Caco-2 (cell line): ENCODE measurements at regions not wholly inside any gene's neighbourhood (a gene's known extent, or its start where the extent isn't known, plus 50 kb on each side); places are given as distances from the start of the nearest gene placed in this dataset.

Experiments
- BruUV-seq: library from RNA; stranded (reverse); fragments of 400-500 nt; replicated peaks from 2 replicates; lab custom pipeline; 2021; lab: Mats Ljungman, UMichigan
- CTCF ChIA-PET: fragments of 300-600 bp; sonication (Branson Sonifier 250); formaldehyde crosslinking; loops from one replicate; lab custom pipeline; 2022; ENCODE audit warnings: antibody characterized with exemption; lab: Charles Lee
- POLR2A ChIA-PET: fragments of 300-600 bp; sonication (Branson Sonifier 250); formaldehyde crosslinking; loops from one replicate; lab custom pipeline; 2022; ENCODE audit warnings: antibody characterized with exemption; lab: Charles Lee
- DNase-seq, 2 experiments: peaks; one replicate each; pipeline versions ENCODE4 v3.0.0 to v3.0.0-alpha.2; 2020 to 2022
- H3K27me3 ChIP-seq: replicated peaks from 2 replicates; pipeline ENCODE4 v1.6.0; 2011; ENCODE audit warnings: low read length; ENCODE audit not compliant: control insufficient read depth, insufficient read depth
- H3K36me3 ChIP-seq: 2 replicates; pipeline ENCODE4 v1.5.1; 2011; ENCODE audit warnings: low read length; ENCODE audit not compliant: control insufficient read depth, insufficient read depth
- H3K4me1 ChIP-seq: fragments of 250-450 bp; sonication (Bioruptor Pico); 2 replicates; pipeline ENCODE4 v1.5.1; 2020; ENCODE audit warnings: mild to moderate bottlenecking
- H3K4me3 ChIP-seq: 2 replicates; pipeline ENCODE4 v1.5.1; 2011; ENCODE audit warnings: low read depth, mild to moderate bottlenecking, control low read depth, low read length
- H3K9me3 ChIP-seq: fragments of 250-450 bp; sonication (Bioruptor Pico); 2 replicates; pipeline ENCODE4 v1.5.1; 2020; ENCODE audit warnings: mild to moderate bottlenecking, moderate library complexity
- H3K27ac Mint-ChIP-seq: one replicate; pipeline ENCODE4 v1.8.0; 2022; ENCODE audit warnings: mixed read lengths; ENCODE audit not compliant: unreplicated experiment
- H3K27me3 Mint-ChIP-seq: one replicate; pipeline ENCODE4 v1.8.0; 2022; ENCODE audit warnings: mixed read lengths; ENCODE audit not compliant: insufficient read depth, unreplicated experiment
- H3K36me3 Mint-ChIP-seq: one replicate; pipeline ENCODE4 v1.8.0; 2022; ENCODE audit warnings: mild to moderate bottlenecking, mixed read lengths; ENCODE audit not compliant: insufficient read depth, unreplicated experiment
- H3K4me1 Mint-ChIP-seq: one replicate; pipeline ENCODE4 v1.8.0; 2022; ENCODE audit warnings: low read depth, mixed read lengths; ENCODE audit not compliant: unreplicated experiment
- H3K4me3 Mint-ChIP-seq: one replicate; pipeline ENCODE4 v1.8.0; 2022; ENCODE audit warnings: mild to moderate bottlenecking, moderate library complexity, mixed read lengths; ENCODE audit not compliant: unreplicated experiment
- H3K9me3 Mint-ChIP-seq: one replicate; pipeline ENCODE4 v1.8.0; 2022; ENCODE audit warnings: mixed read lengths; ENCODE audit not compliant: unreplicated experiment
- intact Hi-C: fragments of 100-400 bp; cut with micrococcal nuclease; formaldehyde crosslinking; loops from one replicate; pipeline ENCODE4 v1.10.0; 2022; ENCODE audit not compliant: unreplicated experiment
- TF ChIP-seq, protein P1 (sequence below), 2 experiments: fragments of 200-600 bp in 1 of 2; IDR thresholded peaks; 1 replicate in 1 of 2; 2 replicates in 1 of 2; pipeline versions ENCODE4 v1.5.1 to v1.8.0; 2011 to 2022; ENCODE audit warnings: antibody characterized with exemption in 1 of 2, control low read depth in 1 of 2, inconsistent platforms in 1 of 2, low read depth in 1 of 2, low read length in 1 of 2, mild to moderate bottlenecking in 1 of 2, moderate library complexity in 1 of 2; ENCODE audit not compliant: insufficient read depth in 1 of 2, severe bottlenecking in 1 of 2, unreplicated experiment in 1 of 2

GRCh38 chr4:132923516-132923915 lies 225.6 kb upstream of the PCDH10 start:
- Histone ChIP-seq H3K36me3 (no peaks in the 10 kb centered on the region), H3K4me3 (no peak overlapping the region), H3K27me3 (no peaks in the 10 kb centered on the region), H3K9me3 (no peaks in the 10 kb centered on the region), H3K4me1 (no peaks in the 10 kb centered on the region)
- Mint-ChIP-seq H3K9me3 (no peaks in the 10 kb centered on the region), H3K36me3 (no peaks in the 10 kb centered on the region), H3K27me3 (no peaks in the 10 kb centered on the region), H3K4me1 (no peaks in the 10 kb centered on the region), H3K4me3 (no peak overlapping the region), H3K27ac (no peak overlapping the region)
- no peak for DNase-seq
- intact Hi-C loops = no loop called here
- no TSS peak for BruUV-seq
- POLR2A ChIA-PET = no interaction called here
- CTCF ChIA-PET = no interaction called here
- TF ChIP-seq, protein P1, sequence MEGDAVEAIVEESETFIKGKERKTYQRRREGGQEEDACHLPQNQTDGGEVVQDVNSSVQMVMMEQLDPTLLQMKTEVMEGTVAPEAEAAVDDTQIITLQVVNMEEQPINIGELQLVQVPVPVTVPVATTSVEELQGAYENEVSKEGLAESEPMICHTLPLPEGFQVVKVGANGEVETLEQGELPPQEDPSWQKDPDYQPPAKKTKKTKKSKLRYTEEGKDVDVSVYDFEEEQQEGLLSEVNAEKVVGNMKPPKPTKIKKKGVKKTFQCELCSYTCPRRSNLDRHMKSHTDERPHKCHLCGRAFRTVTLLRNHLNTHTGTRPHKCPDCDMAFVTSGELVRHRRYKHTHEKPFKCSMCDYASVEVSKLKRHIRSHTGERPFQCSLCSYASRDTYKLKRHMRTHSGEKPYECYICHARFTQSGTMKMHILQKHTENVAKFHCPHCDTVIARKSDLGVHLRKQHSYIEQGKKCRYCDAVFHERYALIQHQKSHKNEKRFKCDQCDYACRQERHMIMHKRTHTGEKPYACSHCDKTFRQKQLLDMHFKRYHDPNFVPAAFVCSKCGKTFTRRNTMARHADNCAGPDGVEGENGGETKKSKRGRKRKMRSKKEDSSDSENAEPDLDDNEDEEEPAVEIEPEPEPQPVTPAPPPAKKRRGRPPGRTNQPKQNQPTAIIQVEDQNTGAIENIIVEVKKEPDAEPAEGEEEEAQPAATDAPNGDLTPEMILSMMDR (IDR thresholded peaks at IDR 0.05; ENCODE audit: insufficient read depth in 1 of 2, low read depth in 1 of 2, low read length in 1 of 2, severe bottlenecking in 1 of 2, unreplicated experiment in 1 of 2) = no peak

GRCh38 chr4:132934911-132935310 lies 214.2 kb upstream of the PCDH10 start:
- Histone ChIP-seq H3K4me3 (no peak overlapping the region), H3K4me1 (no peaks in the 10 kb centered on the region), H3K27me3 (no peaks in the 10 kb centered on the region), H3K9me3 (no peaks in the 10 kb centered on the region), H3K36me3 (no peaks in the 10 kb centered on the region)
- ChIA-PET POLR2A (no interaction called here), CTCF (no interaction called here)
- Mint-ChIP-seq H3K27me3 (no peaks in the 10 kb centered on the region), H3K27ac (no peak overlapping the region), H3K4me3 (no peak overlapping the region), H3K36me3 (no peaks in the 10 kb centered on the region), H3K9me3 (no peaks in the 10 kb centered on the region), H3K4me1 (no peaks in the 10 kb centered on the region)
- no TSS peak for BruUV-seq
- TF ChIP-seq, protein P1 (IDR thresholded peaks at IDR 0.05; ENCODE audit: insufficient read depth in 1 of 2, low read depth in 1 of 2, low read length in 1 of 2, severe bottlenecking in 1 of 2, unreplicated experiment in 1 of 2) = no peak
- no peak for DNase-seq
- intact Hi-C loops = no loop called here

GRCh38 chr4:132955146-132955545 lies 193.9 kb upstream of the PCDH10 start:
- intact Hi-C loops = no loop called here
- ChIA-PET POLR2A (no interaction called here), CTCF (no interaction called here)
- Mint-ChIP-seq H3K36me3 (no peaks in the 10 kb centered on the region), H3K9me3 (no peaks in the 10 kb centered on the region), H3K27me3 (no peaks in the 10 kb centered on the region), H3K27ac (no peak overlapping the region), H3K4me3 (no peak overlapping the region), H3K4me1 (no peaks in the 10 kb centered on the region)
- no TSS peak for BruUV-seq
- H3K9me3 ChIP-seq = no peaks in the 10 kb centered on the region
- H3K27me3 ChIP-seq = no peaks in the 10 kb centered on the region
- no peak for DNase-seq
- no peak overlapping the region for H3K4me3 ChIP-seq
- TF ChIP-seq, protein P1 (IDR thresholded peaks at IDR 0.05; ENCODE audit: insufficient read depth in 1 of 2, low read depth in 1 of 2, low read length in 1 of 2, severe bottlenecking in 1 of 2, unreplicated experiment in 1 of 2) = no peak
- H3K36me3 ChIP-seq = no peaks in the 10 kb centered on the region
- H3K4me1 ChIP-seq = no peaks in the 10 kb centered on the region
